NT2/D1 (cell line): ENCODE measurements at regions not wholly inside any gene's neighbourhood (a gene's known extent, or its start where the extent isn't known, plus 50 kb on each side); places are given as distances from the start of the nearest gene placed in this dataset.

Source experiments
- SUZ12 ChIP-seq: IDR thresholded peaks from 2 replicates; pipeline ENCODE4 v1.6.1; 2011; ENCODE audit not compliant: insufficient read length, insufficient read depth; ENCODE audit errors: extremely low read depth
- YY1 ChIP-seq: IDR thresholded peaks from 2 replicates; pipeline ENCODE4 v1.6.1; 2011; ENCODE audit not compliant: insufficient read length, insufficient read depth
- ZNF274 ChIP-seq: IDR thresholded peaks from 2 replicates; pipeline ENCODE4 v1.6.1; 2011; ENCODE audit warnings: mild to moderate bottlenecking, low read depth, low read length

DNA sequence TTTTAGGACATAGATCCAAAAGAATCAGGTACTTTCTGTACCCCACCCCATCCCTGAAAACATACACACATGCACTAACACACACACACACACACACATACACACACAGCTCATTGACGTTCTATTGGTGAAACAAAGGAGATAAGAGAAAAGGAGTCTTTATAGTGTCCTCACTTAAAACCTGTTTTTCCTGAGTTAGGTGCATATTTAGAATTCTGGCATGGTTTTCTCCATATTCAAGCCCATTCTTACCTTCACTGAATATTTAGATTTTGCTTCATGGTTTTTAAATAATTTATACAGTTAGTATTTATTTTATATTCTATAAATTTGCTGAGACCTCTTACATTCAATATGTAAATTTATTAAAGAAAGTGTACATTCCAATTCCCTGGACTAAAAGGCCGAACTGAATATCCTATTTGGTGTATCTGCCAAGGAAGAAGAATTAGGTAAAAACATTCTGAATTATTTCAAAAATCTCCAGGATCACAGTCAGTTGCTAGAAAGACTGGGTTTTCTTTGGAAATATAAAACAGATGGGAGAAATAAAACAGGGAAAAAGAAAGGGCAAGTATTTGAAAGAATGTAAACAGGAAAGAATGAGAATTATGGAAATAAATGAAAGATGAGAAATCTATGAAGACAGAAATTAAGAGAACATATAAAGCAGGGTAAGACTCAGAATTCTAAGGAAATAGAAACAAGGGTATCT is 556.2 kb downstream of the KCTD12 start:
- TF ChIP-seq YY1 (no peak), SUZ12 (no peak), ZNF274 (no peak)
